Smooth muscle cell (in vitro differentiated cells): ENCODE measurements at regions not wholly inside any gene's neighbourhood (a gene's known extent, or its start where the extent isn't known, plus 50 kb on each side); places are given as distances from the start of the nearest gene placed in this dataset.

Experiments used
- DNase-seq: peaks from one replicate; lab custom pipeline; 2025; ENCODE audit not compliant: unreplicated experiment; lab: John Stamatoyannopoulos, UW
- H2AFZ ChIP-seq: fragments of 200-600 bp; sonication (generic); 2 replicates; pipeline ENCODE4 v1.6.0; 2016; ENCODE audit warnings: antibody characterized with exemption, low read depth, mild to moderate bottlenecking
- H3F3A ChIP-seq: fragments of 200-600 bp; sonication (generic); 2 replicates; pipeline ENCODE4 v1.6.0; 2017; ENCODE audit warnings: antibody characterized with exemption, low read depth
- H3K27ac ChIP-seq: fragments of 200-600 bp; sonication (generic); 2 replicates; pipeline ENCODE4 v1.5.1; 2016; ENCODE audit warnings: low read depth, mild to moderate bottlenecking
- H3K27me3 ChIP-seq: fragments of 200-600 bp; sonication (generic); 2 replicates; pipeline ENCODE4 v1.6.1; 2016; ENCODE audit warnings: low read depth, mild to moderate bottlenecking
- H3K36me3 ChIP-seq: fragments of 200-600 bp; sonication (generic); 2 replicates; pipeline ENCODE4 v1.5.1; 2016; ENCODE audit warnings: low read depth
- H3K4me1 ChIP-seq: fragments of 200-600 bp; sonication (generic); 2 replicates; pipeline ENCODE4 v1.5.1; 2016; ENCODE audit warnings: low read depth
- H3K4me2 ChIP-seq: fragments of 200-600 bp; sonication (generic); 2 replicates; pipeline ENCODE4 v1.6.0; 2016; ENCODE audit warnings: mild to moderate bottlenecking
- H3K4me3 ChIP-seq: fragments of 200-600 bp; sonication (generic); 2 replicates; pipeline ENCODE4 v1.5.1; 2016; ENCODE audit warnings: mild to moderate bottlenecking
- H3K79me2 ChIP-seq: fragments of 200-600 bp; sonication (generic); 2 replicates; pipeline ENCODE4 v1.6.0; 2016; ENCODE audit warnings: low read depth, mild to moderate bottlenecking
- H3K9ac ChIP-seq: fragments of 200-600 bp; sonication (generic); 2 replicates; pipeline ENCODE4 v1.6.0; 2016; ENCODE audit warnings: low read depth
- H3K9me3 ChIP-seq: fragments of 200-600 bp; sonication (generic); replicated peaks from 2 replicates; pipeline ENCODE4 v1.5.1; 2016; ENCODE audit warnings: low read depth
- H4K20me1 ChIP-seq: fragments of 200-600 bp; sonication (generic); 2 replicates; pipeline ENCODE4 v1.6.0; 2016; ENCODE audit warnings: low read depth
- CTCF ChIP-seq: fragments of 200-600 bp; sonication (generic); IDR thresholded peaks from 2 replicates; pipeline ENCODE4 v1.5.1; 2017; ENCODE audit warnings: borderline replicate concordance, mild to moderate bottlenecking, antibody characterized with exemption; ENCODE audit not compliant: insufficient read depth, poor library complexity, severe bottlenecking
- WGBS: methylation state at CpG from one replicate; pipeline ENCODE4 v1.1.7; 2016; ENCODE audit warnings: low lambda C conversion rate; 5-methylcytosine and 5-hydroxymethylcytosine counted together

GRCh38 chr12:87651670-87652425, 377.4 kb downstream of the C12orf50 start:
- Histone ChIP-seq H2AFZ (no peak overlapping the region), H4K20me1 (no peaks in the 10 kb centered on the region), H3K4me3 (no peak overlapping the region), H3K79me2 (no peaks in the 10 kb centered on the region), H3K27me3 (no peaks in the 10 kb centered on the region), H3K9ac (no peak overlapping the region), H3F3A (no peaks in the 10 kb centered on the region), H3K9me3 (no peaks in the 10 kb centered on the region), H3K4me2 (no peak overlapping the region), H3K4me1 (no peaks in the 10 kb centered on the region), H3K27ac (no peak overlapping the region), H3K36me3 (no peaks in the 10 kb centered on the region)
- WGBS: 77% methylated on average over 3 of the region's 3 CpGs
- TF ChIP-seq CTCF: no peak
- no peak for DNase-seq

- Histone ChIP-seq H3K4me1 (no peaks in the 10 kb centered on the region), H2AFZ (no peak overlapping the region), H3F3A (no peaks in the 10 kb centered on the region), H3K27me3 (no peaks in the 10 kb centered on the region), H3K9ac (no peak overlapping the region), H3K36me3 (no peaks in the 10 kb centered on the region), H3K9me3 (no peaks in the 10 kb centered on the region), H3K79me2 (no peaks in the 10 kb centered on the region), H4K20me1 (no peaks in the 10 kb centered on the region), H3K4me3 (no peak overlapping the region), H3K4me2 (no peak overlapping the region), H3K27ac (no peak overlapping the region)
- DNase-seq: no peak
- TF ChIP-seq CTCF: no peak
- 79% methylated on average over 2 of the region's 2 CpGs for WGBS
Observed at GRCh38 chr12:87642245-87642644, 387.0 kb downstream of the C12orf50 start.

- no peak for TF ChIP-seq CTCF
- Histone ChIP-seq H4K20me1 (no peaks in the 10 kb centered on the region), H3K9ac (no peak overlapping the region), H3F3A (no peaks in the 10 kb centered on the region), H3K27ac (no peak overlapping the region), H3K79me2 (no peaks in the 10 kb centered on the region), H3K36me3 (no peaks in the 10 kb centered on the region), H3K4me3 (no peak overlapping the region), H3K4me1 (no peaks in the 10 kb centered on the region), H3K9me3 (no peaks in the 10 kb centered on the region), H3K4me2 (no peak overlapping the region), H3K27me3 (no peaks in the 10 kb centered on the region), H2AFZ (no peak overlapping the region)
- DNase-seq: no peak
Observed at GRCh38 chr12:87618199-87618598, 411.0 kb downstream of the C12orf50 start.

- DNase-seq: no peak
- H3K79me2 ChIP-seq: no peaks in the 10 kb centered on the region
- H3K9me3 ChIP-seq: no peaks in the 10 kb centered on the region
- H3K27ac ChIP-seq: no peak overlapping the region
- H3K4me2 ChIP-seq: no peak overlapping the region
- no peaks in the 10 kb centered on the region for H4K20me1 ChIP-seq
- no peak overlapping the region for H2AFZ ChIP-seq
- no peaks in the 10 kb centered on the region for H3K4me1 ChIP-seq
- H3K27me3 ChIP-seq: no peaks in the 10 kb centered on the region
- TF ChIP-seq CTCF: no peak
- H3K9ac ChIP-seq: no peak overlapping the region
- no peaks in the 10 kb centered on the region for H3K36me3 ChIP-seq
- no peak overlapping the region for H3K4me3 ChIP-seq
- WGBS: 69% methylated on average over 2 of the region's 2 CpGs
- H3F3A ChIP-seq: no peaks in the 10 kb centered on the region
Observed at GRCh38 chr12:87612996-87613395, 416.2 kb downstream of the C12orf50 start.
